A673 (cell line): ENCODE measurements at regions not wholly inside any gene's neighbourhood (a gene's known extent, or its start where the extent isn't known, plus 50 kb on each side); places are given as distances from the start of the nearest gene placed in this dataset.

Source experiments
- BruUV-seq: library from RNA; stranded (reverse); fragments of 400-500 nt; replicated peaks from 2 replicates; lab custom pipeline; 2021; lab: Mats Ljungman, UMichigan
- CTCF ChIA-PET: fragments of 300-600 bp; sonication (Branson Sonifier 250); formaldehyde crosslinking; loops from one replicate; lab custom pipeline; 2022; ENCODE audit warnings: antibody characterized with exemption; lab: Charles Lee
- POLR2A ChIA-PET: fragments of 300-600 bp; sonication (Branson Sonifier 250); formaldehyde crosslinking; loops from one replicate; lab custom pipeline; 2022; ENCODE audit warnings: antibody characterized with exemption; ENCODE audit not compliant: low non-redundant PET; lab: Charles Lee
- DNase-seq: peaks from one replicate; pipeline ENCODE4 v3.0.0-alpha.2; 2015; ENCODE audit warnings: low spot score
- H3K27ac ChIP-seq: fragments of 200-600 bp; sonication (generic); 2 replicates; pipeline ENCODE4 v1.5.1; 2016; ENCODE audit warnings: mixed run types, low read depth, mild to moderate bottlenecking, mixed read lengths, antibody characterized with exemption, low read length; ENCODE audit not compliant: poor library complexity, severe bottlenecking
- H3K27me3 ChIP-seq: fragments of 200-600 bp; sonication (generic); replicated peaks from 2 replicates; pipeline ENCODE4 v1.6.1; 2017; ENCODE audit warnings: mixed run types, low read depth, mild to moderate bottlenecking, mixed read lengths, antibody characterized with exemption, low read length; ENCODE audit not compliant: insufficient read depth, poor library complexity
- H3K36me3 ChIP-seq: fragments of 200-600 bp; sonication (generic); 2 replicates; pipeline ENCODE4 v1.6.1; 2016; ENCODE audit warnings: mixed run types, mild to moderate bottlenecking, mixed read lengths, antibody characterized with exemption, low read length; ENCODE audit not compliant: insufficient read depth, poor library complexity, severe bottlenecking
- H3K4me1 ChIP-seq: fragments of 200-600 bp; sonication (generic); 2 replicates; pipeline ENCODE4 v1.6.1; 2017; ENCODE audit warnings: mixed run types, mild to moderate bottlenecking, mixed read lengths, antibody characterized with exemption, low read length; ENCODE audit not compliant: insufficient read depth, poor library complexity, severe bottlenecking
- H3K4me3 ChIP-seq: fragments of 200-600 bp; sonication (generic); 2 replicates; pipeline ENCODE4 v1.5.1; 2016; ENCODE audit warnings: low read depth, mixed run types, mild to moderate bottlenecking, mixed read lengths, low read length; ENCODE audit not compliant: poor library complexity, severe bottlenecking
- H3K9me3 ChIP-seq: fragments of 200-600 bp; sonication (generic); 2 replicates; pipeline ENCODE4 v1.6.1; 2016; ENCODE audit warnings: mixed run types, low read depth, mild to moderate bottlenecking, mixed read lengths, antibody characterized with exemption, low read length; ENCODE audit not compliant: poor library complexity, severe bottlenecking
- EZH2 ChIP-seq: fragments of 200-600 bp; sonication (generic); IDR thresholded peaks from 2 replicates; pipeline ENCODE4 v1.6.1; 2017; ENCODE audit warnings: borderline replicate concordance, low read depth, mild to moderate bottlenecking, mixed read lengths, antibody characterized with exemption, low read length; ENCODE audit not compliant: poor library complexity, severe bottlenecking
- intact Hi-C: fragments of 100-400 bp; cut with micrococcal nuclease; formaldehyde crosslinking; loops from one replicate; pipeline ENCODE4 v1.10.0; 2022; ENCODE audit not compliant: unreplicated experiment
- TF ChIP-seq, protein P1 (sequence below): fragments of 300-800, 200-600 bp; sonication (generic); conservative IDR thresholded peaks from 2 replicates; pipeline ENCODE4 v1.5.1; 2017; ENCODE audit warnings: low read depth, mild to moderate bottlenecking, antibody characterized with exemption, low read length, moderate library complexity, mixed read lengths

GRCh38 chr10:123544986-123545385, 121.2 kb upstream of the GPR26 start:
- no peak for DNase-seq
- no TSS peak for BruUV-seq
- Histone ChIP-seq H3K9me3 (peaks cover 5% of the 10 kb centered on the region), H3K36me3 (no peaks in the 10 kb centered on the region), H3K4me3 (no peak overlapping the region), H3K4me1 (no peaks in the 10 kb centered on the region), H3K27ac (no peak overlapping the region), H3K27me3 (peaks cover 57% of the 10 kb centered on the region)
- intact Hi-C loops = no loop called here
- ChIA-PET POLR2A (no interaction called here), CTCF (no interaction called here)
- TF ChIP-seq EZH2 = no peak
- TF ChIP-seq, protein P1, sequence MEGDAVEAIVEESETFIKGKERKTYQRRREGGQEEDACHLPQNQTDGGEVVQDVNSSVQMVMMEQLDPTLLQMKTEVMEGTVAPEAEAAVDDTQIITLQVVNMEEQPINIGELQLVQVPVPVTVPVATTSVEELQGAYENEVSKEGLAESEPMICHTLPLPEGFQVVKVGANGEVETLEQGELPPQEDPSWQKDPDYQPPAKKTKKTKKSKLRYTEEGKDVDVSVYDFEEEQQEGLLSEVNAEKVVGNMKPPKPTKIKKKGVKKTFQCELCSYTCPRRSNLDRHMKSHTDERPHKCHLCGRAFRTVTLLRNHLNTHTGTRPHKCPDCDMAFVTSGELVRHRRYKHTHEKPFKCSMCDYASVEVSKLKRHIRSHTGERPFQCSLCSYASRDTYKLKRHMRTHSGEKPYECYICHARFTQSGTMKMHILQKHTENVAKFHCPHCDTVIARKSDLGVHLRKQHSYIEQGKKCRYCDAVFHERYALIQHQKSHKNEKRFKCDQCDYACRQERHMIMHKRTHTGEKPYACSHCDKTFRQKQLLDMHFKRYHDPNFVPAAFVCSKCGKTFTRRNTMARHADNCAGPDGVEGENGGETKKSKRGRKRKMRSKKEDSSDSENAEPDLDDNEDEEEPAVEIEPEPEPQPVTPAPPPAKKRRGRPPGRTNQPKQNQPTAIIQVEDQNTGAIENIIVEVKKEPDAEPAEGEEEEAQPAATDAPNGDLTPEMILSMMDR = no peak

DNA sequence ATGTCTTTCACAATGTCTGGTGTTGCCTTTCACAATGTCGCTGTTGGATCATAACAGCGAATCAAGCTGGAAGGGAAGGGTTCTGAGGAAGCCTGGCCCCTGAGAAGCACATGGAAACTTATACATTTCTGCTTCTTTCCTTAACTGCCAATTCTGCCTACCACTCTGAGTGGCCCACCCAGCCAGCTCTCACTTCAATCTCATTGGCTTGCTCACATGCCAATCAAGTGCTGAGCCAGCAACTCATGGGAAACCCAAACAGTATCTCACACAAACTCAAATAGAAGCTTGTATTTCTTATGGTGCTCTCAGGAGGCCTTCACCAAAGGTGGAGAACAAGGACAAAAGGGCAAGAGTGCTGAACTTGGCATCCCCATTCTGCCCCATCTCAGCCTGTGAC, 117.4 kb upstream of the GPR26 start:
- TF ChIP-seq, protein P1 = no peak
- TF ChIP-seq EZH2 = no peak
- ChIA-PET CTCF (no interaction called here), POLR2A (no interaction called here)
- no peak for DNase-seq
- Histone ChIP-seq H3K27me3 (peaks cover 34% of the 10 kb centered on the region), H3K9me3 (peaks cover 5% of the 10 kb centered on the region), H3K4me3 (no peak overlapping the region), H3K4me1 (no peaks in the 10 kb centered on the region), H3K27ac (no peak overlapping the region), H3K36me3 (no peaks in the 10 kb centered on the region)
- intact Hi-C loops = no loop called here
- no TSS peak for BruUV-seq

GRCh38 chr10:123549761-123550454, 116.2 kb upstream of the GPR26 start:
- Histone ChIP-seq H3K36me3 (no peaks in the 10 kb centered on the region), H3K27ac (no peak overlapping the region), H3K27me3 (peaks cover 36% of the 10 kb centered on the region), H3K4me1 (no peaks in the 10 kb centered on the region), H3K4me3 (no peak overlapping the region), H3K9me3 (no peaks in the 10 kb centered on the region)
- TF ChIP-seq, protein P1 = no peak
- no peak for TF ChIP-seq EZH2
- CTCF ChIA-PET = no interaction called here
- no peak for DNase-seq
- intact Hi-C loops = no loop called here
- BruUV-seq = no TSS peak
- POLR2A ChIA-PET = no interaction called here
